ENCODE measurements at regions not wholly inside any gene's neighbourhood (a gene's known extent, or its start where the extent isn't known, plus 50 kb on each side); places are given as distances from the start of the nearest gene placed in this dataset.

- no peaks in the 10 kb centered on the region for H3K36me3 ChIP-seq
- intact Hi-C loops (cut with DNase I; ENCODE audit: low total_unique reads) = no loop called here
- DNase-seq (ENCODE audit: low spot score in 2 of 2) = no peak
- H3K27ac ChIP-seq = no peak overlapping the region
- no peaks in the 10 kb centered on the region for H3K9me3 ChIP-seq
- no peak overlapping the region for H3K4me3 ChIP-seq
- H3K27me3 ChIP-seq = no peaks in the 10 kb centered on the region
- TF ChIP-seq POLR2A (IDR thresholded peaks at IDR 0.05) (no peak), POLR2AphosphoS5 (IDR thresholded peaks at IDR 0.05) (no peak)
- TF ChIP-seq, protein P1, sequence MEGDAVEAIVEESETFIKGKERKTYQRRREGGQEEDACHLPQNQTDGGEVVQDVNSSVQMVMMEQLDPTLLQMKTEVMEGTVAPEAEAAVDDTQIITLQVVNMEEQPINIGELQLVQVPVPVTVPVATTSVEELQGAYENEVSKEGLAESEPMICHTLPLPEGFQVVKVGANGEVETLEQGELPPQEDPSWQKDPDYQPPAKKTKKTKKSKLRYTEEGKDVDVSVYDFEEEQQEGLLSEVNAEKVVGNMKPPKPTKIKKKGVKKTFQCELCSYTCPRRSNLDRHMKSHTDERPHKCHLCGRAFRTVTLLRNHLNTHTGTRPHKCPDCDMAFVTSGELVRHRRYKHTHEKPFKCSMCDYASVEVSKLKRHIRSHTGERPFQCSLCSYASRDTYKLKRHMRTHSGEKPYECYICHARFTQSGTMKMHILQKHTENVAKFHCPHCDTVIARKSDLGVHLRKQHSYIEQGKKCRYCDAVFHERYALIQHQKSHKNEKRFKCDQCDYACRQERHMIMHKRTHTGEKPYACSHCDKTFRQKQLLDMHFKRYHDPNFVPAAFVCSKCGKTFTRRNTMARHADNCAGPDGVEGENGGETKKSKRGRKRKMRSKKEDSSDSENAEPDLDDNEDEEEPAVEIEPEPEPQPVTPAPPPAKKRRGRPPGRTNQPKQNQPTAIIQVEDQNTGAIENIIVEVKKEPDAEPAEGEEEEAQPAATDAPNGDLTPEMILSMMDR (IDR thresholded peaks at IDR 0.05) = no peak
- no peaks in the 10 kb centered on the region for H3K4me1 ChIP-seq
Measured at GRCh38 chr4:188904617-188905016, 765.4 kb downstream of the TRIML1 start.

GRCh38 chr4:188905248-188905647 lies 766.0 kb downstream of the TRIML1 start:
- no peak for TF ChIP-seq POLR2AphosphoS5 (IDR thresholded peaks at IDR 0.05)
- TF ChIP-seq, protein P1 (IDR thresholded peaks at IDR 0.05) = no peak
- Histone ChIP-seq H3K27ac (no peak overlapping the region), H3K27me3 (no peaks in the 10 kb centered on the region), H3K36me3 (no peaks in the 10 kb centered on the region), H3K9me3 (no peaks in the 10 kb centered on the region), H3K4me1 (no peaks in the 10 kb centered on the region), H3K4me3 (no peak overlapping the region)
- DNase-seq (ENCODE audit: low spot score in 2 of 2) = no peak
- intact Hi-C loops (cut with DNase I; ENCODE audit: low total_unique reads) = no loop called here

DNA sequence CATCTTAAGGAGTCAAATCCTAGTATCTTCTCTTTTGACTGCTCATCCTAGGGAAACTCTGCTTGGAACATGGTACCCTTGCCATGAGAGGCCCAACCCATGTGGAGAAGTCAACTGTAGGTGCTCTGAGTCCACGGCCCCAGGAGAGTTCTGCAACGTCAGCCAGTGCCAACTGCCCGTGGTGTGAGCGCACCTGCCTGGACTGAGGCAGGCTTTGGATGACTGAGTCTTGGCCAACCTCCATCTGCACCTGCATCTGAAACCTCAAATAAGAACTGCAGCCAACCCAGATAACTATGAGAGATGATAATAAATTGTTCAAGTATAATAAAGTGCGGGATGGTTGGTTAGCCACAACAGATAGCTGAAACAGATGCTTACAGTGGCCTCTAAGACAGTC lies 772.0 kb downstream of the TRIML1 start:
- intact Hi-C loops (cut with DNase I; ENCODE audit: low total_unique reads) = no loop called here
- DNase-seq (ENCODE audit: low spot score in 2 of 2) = no peak
- TF ChIP-seq POLR2AphosphoS5 (IDR thresholded peaks at IDR 0.05) (no peak), POLR2A (IDR thresholded peaks at IDR 0.05) (no peak)
- TF ChIP-seq, protein P1 (IDR thresholded peaks at IDR 0.05) = no peak
- H3K9me3 ChIP-seq = peaks cover 0 to 14% of the 10 kb centered on the region in 2 donors
- H3K27me3 ChIP-seq = no peaks in the 10 kb centered on the region
- no peaks in the 10 kb centered on the region for H3K36me3 ChIP-seq
- H3K27ac ChIP-seq = no peak overlapping the region
- no peaks in the 10 kb centered on the region for H3K4me1 ChIP-seq
- H3K4me3 ChIP-seq = no peak overlapping the region

- Histone ChIP-seq H3K36me3 (no peaks in the 10 kb centered on the region), H3K27ac (no peak overlapping the region), H3K4me3 (no peak overlapping the region), H3K9me3 (peaks cover 0 to 14% of the 10 kb centered on the region in 2 donors), H3K4me1 (no peaks in the 10 kb centered on the region), H3K27me3 (no peaks in the 10 kb centered on the region)
- no peak for DNase-seq (ENCODE audit: low spot score in 2 of 2)
- TF ChIP-seq POLR2AphosphoS5 (IDR thresholded peaks at IDR 0.05) (no peak), POLR2A (IDR thresholded peaks at IDR 0.05) (no peak)
- TF ChIP-seq, protein P1 (IDR thresholded peaks at IDR 0.05) = no peak
- intact Hi-C loops (cut with DNase I; ENCODE audit: low total_unique reads) = no loop called here
Measured at GRCh38 chr4:188911707-188912106, 772.5 kb downstream of the TRIML1 start.

DNA sequence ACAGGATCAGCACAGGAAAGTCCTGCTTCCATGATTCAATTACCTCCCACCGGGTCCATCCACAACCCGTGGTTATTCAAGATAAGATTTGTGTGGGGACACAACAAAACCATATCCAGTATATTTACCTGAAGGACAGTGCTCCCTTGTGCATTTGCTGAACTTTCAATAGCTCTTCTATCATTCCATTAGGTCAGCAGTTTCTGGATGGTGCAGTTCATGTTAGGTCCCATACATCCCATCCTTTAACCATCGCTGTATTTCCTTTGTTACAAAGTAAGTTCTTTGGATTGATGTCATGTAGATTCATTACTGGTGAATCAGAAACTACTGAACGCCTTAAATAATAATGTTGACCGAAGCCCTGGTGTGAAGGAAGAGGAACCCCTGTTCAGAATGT lies 775.9 kb downstream of the TRIML1 start:
- Histone ChIP-seq H3K27me3 (no peaks in the 10 kb centered on the region), H3K36me3 (no peaks in the 10 kb centered on the region), H3K4me3 (no peak overlapping the region), H3K9me3 (peaks cover 0 to 25% of the 10 kb centered on the region in 2 donors), H3K27ac (no peak overlapping the region), H3K4me1 (no peaks in the 10 kb centered on the region)
- intact Hi-C loops (cut with DNase I; ENCODE audit: low total_unique reads) = no loop called here
- no peak for DNase-seq (ENCODE audit: low spot score in 2 of 2)
- TF ChIP-seq, protein P1 (IDR thresholded peaks at IDR 0.05) = no peak
- TF ChIP-seq POLR2A (IDR thresholded peaks at IDR 0.05) (no peak), POLR2AphosphoS5 (IDR thresholded peaks at IDR 0.05) (no peak)
